Endodermal cell (in vitro differentiated cells): ENCODE measurements at regions not wholly inside any gene's neighbourhood (a gene's known extent, or its start where the extent isn't known, plus 50 kb on each side); places are given as distances from the start of the nearest gene placed in this dataset.

ENCODE experiments used
- DNase-seq: peaks from one replicate; pipeline ENCODE4 v3.0.0-alpha.2; 2017
- H3K27ac ChIP-seq: 2 replicates; pipeline ENCODE4 v1.5.1; 2013; ENCODE audit warnings: mild to moderate bottlenecking, low read depth, low read length, moderate library complexity
- H3K27me3 ChIP-seq: 2 replicates; pipeline ENCODE4 v1.6.1; 2013; ENCODE audit warnings: mild to moderate bottlenecking, low read length, moderate library complexity; ENCODE audit not compliant: insufficient read depth, control insufficient read depth, poor library complexity, severe bottlenecking
- H3K36me3 ChIP-seq: 2 replicates; pipeline ENCODE4 v1.7.0; 2013; ENCODE audit warnings: mild to moderate bottlenecking, low read length, moderate library complexity; ENCODE audit not compliant: control insufficient read depth, insufficient read depth
- H3K4me1 ChIP-seq: one replicate; pipeline ENCODE4 v1.7.0; 2013; ENCODE audit warnings: low read length; ENCODE audit not compliant: control insufficient read depth, insufficient read depth
- H3K4me3 ChIP-seq: 2 replicates; pipeline ENCODE4 v1.5.1; 2013; ENCODE audit warnings: mild to moderate bottlenecking, low read length, moderate library complexity
- H3K9ac ChIP-seq: 2 replicates; pipeline ENCODE4 v1.6.1; 2013; ENCODE audit warnings: mild to moderate bottlenecking, low read length, moderate library complexity; ENCODE audit not compliant: poor library complexity, severe bottlenecking; ENCODE audit errors: extremely low read depth
- H3K9me3 ChIP-seq: 2 replicates; pipeline ENCODE4 v1.6.1; 2013; ENCODE audit warnings: mild to moderate bottlenecking, low read length, moderate library complexity; ENCODE audit not compliant: control insufficient read depth
- H3K27ac Mint-ChIP-seq: 2 replicates; pipeline ENCODE4 v1.8.0; 2020; ENCODE audit warnings: mixed read lengths
- H3K27me3 Mint-ChIP-seq: 2 replicates; pipeline ENCODE4 v1.8.0; 2021; ENCODE audit warnings: mild to moderate bottlenecking, mixed read lengths; ENCODE audit not compliant: insufficient read depth
- H3K36me3 Mint-ChIP-seq: 2 replicates; pipeline ENCODE4 v1.8.0; 2020; ENCODE audit warnings: low read depth, mixed read lengths
- H3K4me1 Mint-ChIP-seq: 2 replicates; pipeline ENCODE4 v1.8.0; 2020; ENCODE audit warnings: mixed read lengths
- H3K4me3 Mint-ChIP-seq: 2 replicates; pipeline ENCODE4 v1.8.0; 2020; ENCODE audit warnings: mild to moderate bottlenecking, moderate library complexity, mixed read lengths
- H3K9me3 Mint-ChIP-seq: 2 replicates; pipeline ENCODE4 v1.8.0; 2020; ENCODE audit warnings: mild to moderate bottlenecking, mixed read lengths
- CTCF ChIP-seq: fragments of 200-600 bp; sonication (generic); conservative IDR thresholded peaks from 2 replicates; pipeline ENCODE4 v1.5.0; 2021; ENCODE audit warnings: antibody characterized with exemption, mild to moderate bottlenecking
- WGBS, 2 experiments: methylation state at CpG; one replicate each; pipeline versions ENCODE4 v1.1.5 to v1.1.7; 2013; ENCODE audit warnings: missing lambda C conversion rate in 2 of 2, mixed read lengths in 1 of 2; ENCODE audit not compliant: insufficient coverage in 1 of 2, insufficient read length in 1 of 2; 5-methylcytosine and 5-hydroxymethylcytosine counted together

- Mint-ChIP-seq H3K4me1 (peaks cover 8% of the 10 kb centered on the region), H3K4me3 (no peak overlapping the region), H3K27ac (no peak overlapping the region), H3K27me3 (no peaks in the 10 kb centered on the region), H3K36me3 (no peaks in the 10 kb centered on the region), H3K9me3 (peaks cover 3% of the 10 kb centered on the region)
- peaks cover 4% of the 10 kb centered on the region for H3K4me1 ChIP-seq
- DNase-seq, result no peak
- no peaks in the 10 kb centered on the region for H3K9me3 ChIP-seq
- H3K4me3 ChIP-seq, result no peak overlapping the region
- no peak for TF ChIP-seq CTCF
- no peaks in the 10 kb centered on the region for H3K27me3 ChIP-seq
- no peaks in the 10 kb centered on the region for H3K36me3 ChIP-seq
- H3K27ac ChIP-seq, result no peak overlapping the region
- no peak overlapping the region for H3K9ac ChIP-seq
Observed at GRCh38 chr6:135601857-135602256, 104.3 kb upstream of the AHI1 start.

DNA sequence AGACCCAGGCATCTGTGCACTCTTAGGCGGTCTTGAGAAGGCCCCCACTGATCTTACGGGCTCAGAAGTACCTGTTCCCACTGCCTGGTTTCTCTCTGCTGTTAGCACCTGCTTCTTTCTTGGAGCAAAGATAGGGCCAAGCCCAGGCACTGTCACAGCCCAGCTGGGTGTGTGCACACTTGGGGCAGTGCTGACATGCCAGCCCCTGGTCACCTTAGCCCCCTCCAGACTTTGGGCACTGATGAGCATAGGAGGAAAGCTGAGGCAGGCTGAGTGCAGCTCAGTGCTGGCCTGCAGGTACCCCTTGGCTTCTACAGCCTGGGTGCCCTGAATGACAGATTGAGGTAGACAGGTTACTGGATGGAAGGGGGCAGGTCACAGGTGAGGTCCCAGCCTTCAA is 105.7 kb upstream of the AHI1 start:
- Mint-ChIP-seq H3K27ac (no peak overlapping the region), H3K27me3 (no peaks in the 10 kb centered on the region), H3K4me3 (no peak overlapping the region), H3K36me3 (no peaks in the 10 kb centered on the region), H3K9me3 (peaks cover 2% of the 10 kb centered on the region), H3K4me1 (peaks cover 10% of the 10 kb centered on the region)
- Histone ChIP-seq H3K36me3 (no peaks in the 10 kb centered on the region), H3K27me3 (no peaks in the 10 kb centered on the region), H3K9ac (no peak overlapping the region), H3K4me1 (peaks cover 4% of the 10 kb centered on the region), H3K27ac (no peak overlapping the region), H3K9me3 (no peaks in the 10 kb centered on the region), H3K4me3 (no peak overlapping the region)
- 92 to 94% methylated on average over 2 of the region's 2 CpGs for WGBS, 2 experiments
- DNase-seq, result no peak
- TF ChIP-seq CTCF, result no peak

DNA sequence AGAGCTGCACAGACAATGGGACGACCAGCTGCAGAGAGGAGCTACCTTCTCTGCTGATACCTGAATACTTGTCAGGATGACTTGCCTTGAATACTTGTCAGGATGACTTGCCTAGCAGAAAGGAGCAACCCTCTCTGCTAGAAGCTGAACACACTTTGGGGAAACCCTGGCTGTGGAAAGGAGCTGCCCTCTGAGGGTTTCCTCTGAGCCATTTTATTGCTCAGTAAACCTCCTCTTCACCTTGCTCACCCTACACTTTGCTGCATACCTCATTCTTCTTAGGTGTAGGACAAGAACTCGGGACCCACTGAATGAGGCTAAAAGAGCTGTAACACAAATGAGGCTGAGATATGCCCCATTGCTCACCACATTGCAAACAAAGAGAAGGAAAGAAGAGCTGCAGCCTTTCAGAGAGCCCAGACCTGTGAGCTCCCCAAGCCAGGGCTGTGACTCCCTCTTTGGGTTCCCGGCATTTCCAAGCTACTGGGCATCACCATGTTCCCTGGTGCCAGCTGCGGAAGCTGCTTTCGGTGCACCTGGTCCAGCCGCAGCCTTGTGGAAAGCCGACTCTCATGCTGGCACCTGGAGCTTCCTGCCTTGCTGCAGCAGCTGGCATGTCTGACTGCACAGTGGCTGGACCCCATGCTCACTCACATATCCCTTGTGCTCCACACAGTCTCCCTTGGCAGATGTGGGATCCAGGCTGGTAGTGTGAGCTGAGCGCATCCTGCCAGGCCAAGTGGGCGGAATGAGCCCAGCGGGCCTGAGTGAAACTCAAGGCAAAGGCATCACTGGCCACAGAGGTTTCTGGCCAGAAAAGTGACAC is 106.7 kb upstream of the AHI1 start:
- H3K27ac Mint-ChIP-seq, result no peak overlapping the region
- H3K4me1 ChIP-seq, result peaks cover 4% of the 10 kb centered on the region
- no peaks in the 10 kb centered on the region for H3K27me3 ChIP-seq
- no peaks in the 10 kb centered on the region for H3K9me3 ChIP-seq
- no peak overlapping the region for H3K27ac ChIP-seq
- no peak overlapping the region for H3K4me3 ChIP-seq
- 87 to 94% methylated on average over 7 to 10 of the region's 10 CpGs for WGBS, 2 experiments
- no peak for DNase-seq
- peaks cover 10% of the 10 kb centered on the region for H3K4me1 Mint-ChIP-seq
- TF ChIP-seq CTCF, result no peak
- H3K9me3 Mint-ChIP-seq, result no peaks in the 10 kb centered on the region
- no peaks in the 10 kb centered on the region for H3K36me3 Mint-ChIP-seq
- H3K4me3 Mint-ChIP-seq, result no peak overlapping the region
- H3K36me3 ChIP-seq, result no peaks in the 10 kb centered on the region
- no peaks in the 10 kb centered on the region for H3K27me3 Mint-ChIP-seq
- H3K9ac ChIP-seq, result no peak overlapping the region
